Muscle of leg (tissue), 3 donors: ENCODE measurements at regions not wholly inside any gene's neighbourhood (a gene's known extent, or its start where the extent isn't known, plus 50 kb on each side); places are given as distances from the start of the nearest gene placed in this dataset.

Experiments used
- DNase-seq: peaks from one replicate; pipeline ENCODE4 v3.0.0; 2013
- H3K27ac ChIP-seq: one replicate; pipeline ENCODE4 v1.5.1; 2013; ENCODE audit warnings: mild to moderate bottlenecking, low read length, control low read depth
- H3K27me3 ChIP-seq: one replicate; pipeline ENCODE4 v1.6.1; 2013; ENCODE audit warnings: low read length; ENCODE audit not compliant: control insufficient read depth, insufficient read depth
- H3K36me3 ChIP-seq: one replicate; pipeline ENCODE4 v1.6.1; 2013; ENCODE audit warnings: low read length; ENCODE audit not compliant: control insufficient read depth, insufficient read depth
- H3K4me1 ChIP-seq: one replicate; pipeline ENCODE4 v1.6.1; 2013; ENCODE audit warnings: low read length; ENCODE audit not compliant: control insufficient read depth, insufficient read depth
- H3K4me3 ChIP-seq: one replicate; pipeline ENCODE4 v1.5.1; 2013; ENCODE audit warnings: low read length, control low read depth
- H3K9me3 ChIP-seq: replicated peaks from 2 replicates; pipeline ENCODE4 v1.6.1; 2013; ENCODE audit warnings: low read depth, low read length; ENCODE audit not compliant: control insufficient read depth
- WGBS: methylation state at CpG from one replicate; pipeline ENCODE4 v1.1.5; 2013; ENCODE audit warnings: missing lambda C conversion rate; ENCODE audit not compliant: insufficient coverage; 5-methylcytosine and 5-hydroxymethylcytosine counted together

DNA sequence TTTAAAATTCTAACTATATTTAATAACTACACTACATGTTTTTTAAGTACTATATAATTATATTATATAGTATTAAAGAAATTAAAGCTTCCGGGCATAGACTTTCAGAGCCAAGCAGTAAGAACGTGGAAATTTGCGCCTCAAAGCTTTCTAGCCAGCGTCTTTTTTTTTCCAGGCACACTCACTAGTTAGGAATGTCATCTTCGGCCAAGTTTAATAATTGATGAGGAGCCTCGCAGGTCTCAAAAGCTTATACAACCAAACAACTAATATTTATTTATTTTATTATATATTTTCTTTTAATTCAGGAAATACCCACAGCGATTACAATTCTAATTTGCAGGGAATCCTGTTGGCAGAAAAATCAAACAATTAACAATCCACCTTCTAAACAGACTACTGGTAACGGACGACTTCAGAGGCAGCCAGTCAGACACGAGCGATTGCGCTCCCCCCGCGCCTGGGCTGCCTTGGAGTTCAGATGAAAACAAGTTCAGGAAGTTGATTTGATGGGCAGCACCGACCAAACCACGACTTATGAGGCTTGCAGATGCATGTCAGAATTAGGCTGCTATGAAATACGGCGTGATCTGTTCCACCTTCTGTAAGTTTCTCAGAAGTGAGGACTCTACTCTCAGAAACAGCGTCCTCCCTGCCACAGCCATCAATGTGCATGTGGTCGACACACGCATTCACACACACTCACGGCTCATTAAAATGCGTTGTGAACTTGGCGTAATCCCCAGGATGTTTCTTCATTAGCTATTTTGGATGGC lies 431.8 kb upstream of the MGMT start:
- peaks cover 6% of the 10 kb centered on the region for H3K27me3 ChIP-seq
- DNase-seq, result peak; percentile 74

DNA sequence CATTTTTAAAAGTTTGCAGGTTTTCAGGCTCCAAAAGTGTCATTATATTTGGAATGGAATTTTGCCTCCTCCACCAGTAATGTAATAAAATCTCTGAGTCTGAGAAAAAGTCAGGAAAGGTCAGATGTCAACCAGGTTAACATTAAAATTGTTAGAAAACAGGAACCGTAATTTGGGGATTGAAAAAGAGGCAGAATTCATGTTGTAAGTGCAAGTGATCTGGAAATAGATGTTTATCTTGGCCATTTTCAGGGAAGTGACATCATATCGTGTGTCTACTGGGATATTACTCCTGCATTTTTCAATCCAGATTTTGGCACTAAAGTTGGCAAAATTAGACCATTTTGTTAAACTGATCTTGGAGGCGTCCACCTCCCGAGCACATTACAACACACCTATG lies 428.5 kb upstream of the MGMT start:
- Histone ChIP-seq H3K4me3 (no peak overlapping the region), H3K36me3 (no peaks in the 10 kb centered on the region), H3K9me3 (no peaks in the 10 kb centered on the region), H3K27ac (peak overlapping the region; percentile 52), H3K4me1 (peaks cover 40% of the 10 kb centered on the region), H3K27me3 (peaks cover 5% of the 10 kb centered on the region)
- 29% methylated on average over 1 of the region's 4 CpGs for WGBS
- DNase-seq, result peak; percentile 59

More for the DNA sequence above, 431.8 kb upstream of the MGMT start:
- H3K9me3 ChIP-seq, result no peaks in the 10 kb centered on the region
- H3K36me3 ChIP-seq, result no peaks in the 10 kb centered on the region
- 56% methylated on average over 12 of the region's 24 CpGs for WGBS
- peaks cover 48% of the 10 kb centered on the region for H3K4me1 ChIP-seq
- H3K4me3 ChIP-seq, result no peak overlapping the region
- peak overlapping the region; percentile 47 for H3K27ac ChIP-seq

DNA sequence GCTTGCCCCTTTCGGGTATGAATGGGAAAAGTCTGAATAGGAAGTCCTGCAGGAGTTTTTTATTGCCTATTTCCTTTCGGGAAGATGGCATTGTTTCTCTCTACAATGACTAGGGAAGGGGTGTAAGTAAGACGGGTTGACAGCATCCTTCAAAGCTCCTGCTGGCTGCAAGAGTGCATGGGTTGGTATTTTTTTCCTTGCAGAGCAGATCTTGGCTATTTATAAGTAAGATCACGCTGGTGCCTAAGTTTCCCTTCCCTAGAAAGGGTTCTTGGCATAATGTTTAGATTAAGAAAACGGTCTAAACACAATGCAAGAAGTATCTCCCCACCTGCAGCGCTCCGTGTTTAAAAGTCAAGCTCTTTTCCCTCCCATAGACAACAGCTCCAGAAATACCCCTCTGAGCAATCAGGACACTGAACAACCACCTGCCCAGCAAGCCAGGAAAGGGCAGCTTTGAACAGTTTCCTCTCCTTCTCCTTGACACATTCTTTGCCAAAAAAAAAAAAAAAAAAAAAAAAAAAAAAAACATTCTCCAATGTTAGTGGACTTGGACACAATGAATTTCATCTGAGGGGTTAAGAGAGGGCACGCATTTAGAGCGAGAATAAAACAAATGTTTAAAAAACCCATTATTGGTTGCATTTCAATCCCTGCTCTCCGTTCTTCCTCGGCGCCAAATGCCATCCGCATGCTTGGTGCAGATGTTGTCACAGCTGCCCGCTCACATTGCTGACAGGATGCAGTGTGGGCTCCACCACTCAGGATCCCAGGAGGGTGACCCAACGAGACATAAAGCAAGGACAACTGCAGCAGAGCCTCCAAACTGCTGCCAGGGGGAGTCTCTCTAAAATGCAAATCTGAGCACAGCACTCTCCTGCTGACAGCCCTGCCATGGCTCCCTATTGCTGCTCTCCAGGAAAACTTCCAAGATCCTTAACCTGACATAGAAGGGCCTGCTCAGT lies 427.4 kb upstream of the MGMT start:
- 73% methylated on average over 12 of the region's 15 CpGs for WGBS
- Histone ChIP-seq H3K4me3 (no peak overlapping the region), H3K36me3 (no peaks in the 10 kb centered on the region), H3K27ac (peak overlapping the region; percentile 56), H3K9me3 (no peaks in the 10 kb centered on the region), H3K27me3 (peaks cover 2% of the 10 kb centered on the region), H3K4me1 (peaks cover 39% of the 10 kb centered on the region)
- DNase-seq, result peak; percentile 57

DNA sequence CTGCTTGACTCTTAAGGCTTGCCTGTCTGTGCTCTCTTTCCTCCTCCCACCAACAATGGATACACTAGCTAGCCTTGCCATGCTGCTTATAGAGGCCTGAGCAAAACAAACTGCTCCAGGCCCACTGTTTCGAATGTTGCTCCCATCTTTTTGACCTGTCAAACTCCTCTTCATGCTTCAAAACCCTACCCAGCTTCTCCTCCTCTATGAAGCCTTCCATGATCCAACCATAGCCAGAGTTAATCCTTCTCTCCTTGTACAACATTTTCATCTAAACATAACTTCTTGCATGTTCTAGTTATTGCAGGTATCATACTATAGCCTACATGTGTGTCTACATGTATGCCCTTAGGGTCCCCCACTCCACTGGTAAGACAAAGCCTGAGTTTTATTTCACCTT lies 426.7 kb upstream of the MGMT start:
- 83% methylated on average over 1 of the region's 1 CpG for WGBS
- DNase-seq, result no peak
- Histone ChIP-seq H3K4me3 (no peak overlapping the region), H3K4me1 (peaks cover 42% of the 10 kb centered on the region), H3K27me3 (peaks cover 5% of the 10 kb centered on the region), H3K36me3 (no peaks in the 10 kb centered on the region), H3K27ac (peak overlapping the region; percentile 9), H3K9me3 (no peaks in the 10 kb centered on the region)

DNA sequence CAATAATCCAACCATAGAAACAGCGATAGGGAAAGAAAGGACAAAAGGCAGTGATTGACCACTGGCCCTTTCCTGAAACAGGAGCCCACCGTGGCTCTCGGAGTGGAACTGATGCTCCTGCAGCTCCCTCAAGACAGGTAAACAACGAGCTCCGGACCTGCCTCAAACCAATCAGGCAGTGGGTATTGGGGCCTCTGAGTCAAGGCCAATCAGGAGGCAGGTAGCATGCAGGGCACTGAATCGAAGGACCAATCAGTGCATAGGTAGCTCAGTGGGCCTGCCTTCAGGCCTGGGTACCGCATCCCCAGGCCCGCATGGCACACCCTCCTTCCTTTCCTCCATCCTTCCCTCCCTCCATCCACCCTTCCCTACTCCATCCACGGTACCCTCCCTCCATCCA lies 425.1 kb upstream of the MGMT start:
- 93% methylated on average over 8 of the region's 9 CpGs for WGBS

DNA sequence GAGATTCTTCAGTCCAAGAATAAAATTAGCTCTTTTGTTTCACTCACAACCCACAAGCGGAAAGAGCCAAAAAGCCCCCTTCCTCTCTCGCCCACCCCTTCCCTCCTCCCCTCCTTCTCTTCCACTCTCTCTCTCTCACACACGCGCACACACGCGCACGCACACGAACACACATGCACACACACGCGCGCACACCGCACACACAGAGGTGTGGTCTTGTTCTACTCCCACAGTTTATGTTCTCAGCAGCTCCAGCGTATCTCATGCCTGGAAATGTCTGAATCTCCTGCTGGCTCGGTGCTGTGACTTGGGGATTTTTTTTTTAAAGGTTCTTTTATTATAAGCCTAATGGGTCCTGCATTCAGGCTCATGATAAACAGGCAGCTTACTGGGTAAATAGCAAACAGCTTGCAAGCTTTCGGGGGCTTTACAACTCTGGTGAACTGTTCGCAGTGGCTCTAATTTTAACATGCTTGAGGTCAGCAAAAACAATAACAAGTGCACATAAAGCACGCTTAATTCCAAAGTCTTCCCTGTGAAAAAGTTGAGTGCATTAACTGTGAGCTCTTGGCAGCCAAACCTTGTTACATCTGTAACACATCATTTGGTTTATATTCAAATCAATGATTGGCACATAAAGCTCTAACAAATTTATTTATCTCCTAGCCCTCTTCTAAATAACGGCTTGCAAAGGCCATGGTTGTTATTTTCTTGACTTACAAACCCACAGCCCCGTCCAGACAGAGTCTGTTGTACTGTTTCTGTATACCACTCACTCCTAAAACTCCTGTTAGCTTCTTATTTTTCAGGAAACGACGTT lies 424.1 kb upstream of the MGMT start:
- H3K27ac ChIP-seq, result peak overlapping the region; percentile 87
- no peak overlapping the region for H3K4me3 ChIP-seq
- no peaks in the 10 kb centered on the region for H3K36me3 ChIP-seq
- no peaks in the 10 kb centered on the region for H3K9me3 ChIP-seq
- H3K27me3 ChIP-seq, result peaks cover 15% of the 10 kb centered on the region
- H3K4me1 ChIP-seq, result peaks cover 49% of the 10 kb centered on the region
- peak; percentile 82 for DNase-seq
- 19% methylated on average over 10 of the region's 21 CpGs for WGBS

More for the DNA sequence above, 425.1 kb upstream of the MGMT start:
- Histone ChIP-seq H3K9me3 (no peaks in the 10 kb centered on the region), H3K36me3 (no peaks in the 10 kb centered on the region), H3K27me3 (peaks cover 13% of the 10 kb centered on the region), H3K4me1 (peaks cover 48% of the 10 kb centered on the region), H3K27ac (peak overlapping the region; percentile 87), H3K4me3 (no peak overlapping the region)
- DNase-seq, result no peak

DNA sequence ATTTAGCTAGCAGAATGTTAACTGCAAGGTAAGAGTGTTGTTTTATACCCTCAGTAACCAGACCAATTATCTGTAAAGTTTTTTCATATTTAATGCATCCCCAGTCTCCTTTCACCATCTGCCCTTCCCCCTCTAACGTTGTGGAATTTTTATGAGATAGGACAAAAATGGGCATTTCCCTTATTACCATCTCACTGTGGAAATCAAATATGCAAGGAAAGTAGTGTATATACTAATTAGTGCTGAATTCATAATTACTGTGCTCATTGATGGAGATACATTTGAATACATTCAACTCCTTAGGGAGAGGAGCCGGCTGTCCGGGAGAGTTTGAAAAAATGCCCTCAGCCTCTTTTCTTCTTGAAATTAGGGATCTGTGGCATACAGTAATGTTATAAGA lies 423.4 kb upstream of the MGMT start:
- no peak for DNase-seq
- Histone ChIP-seq H3K27me3 (peaks cover 15% of the 10 kb centered on the region), H3K27ac (no peak overlapping the region), H3K4me1 (peaks cover 48% of the 10 kb centered on the region), H3K36me3 (no peaks in the 10 kb centered on the region), H3K4me3 (no peak overlapping the region), H3K9me3 (no peaks in the 10 kb centered on the region)
- no CpG with 5 or more reads among the region's 3 CpGs for WGBS

DNA sequence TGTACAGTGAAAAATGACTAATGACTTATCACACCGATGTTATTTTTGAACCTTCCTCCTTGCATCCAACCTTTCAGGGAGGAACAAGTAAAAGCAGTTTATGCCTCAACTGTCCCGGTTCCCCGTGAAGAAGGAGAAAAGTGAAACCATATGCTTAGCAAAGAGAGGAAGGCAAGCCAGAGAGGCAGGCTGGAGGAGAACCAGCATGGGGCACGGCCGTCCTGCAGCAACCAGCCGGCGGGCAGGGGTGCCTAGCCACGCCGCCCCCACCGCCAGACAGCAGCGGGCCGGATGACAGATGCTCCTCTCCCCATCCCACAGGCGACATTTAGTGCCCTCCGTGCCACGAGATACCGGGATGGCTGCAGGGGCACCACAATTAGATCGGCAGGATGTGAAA lies 421.4 kb upstream of the MGMT start:
- H3K36me3 ChIP-seq, result no peaks in the 10 kb centered on the region

DNA sequence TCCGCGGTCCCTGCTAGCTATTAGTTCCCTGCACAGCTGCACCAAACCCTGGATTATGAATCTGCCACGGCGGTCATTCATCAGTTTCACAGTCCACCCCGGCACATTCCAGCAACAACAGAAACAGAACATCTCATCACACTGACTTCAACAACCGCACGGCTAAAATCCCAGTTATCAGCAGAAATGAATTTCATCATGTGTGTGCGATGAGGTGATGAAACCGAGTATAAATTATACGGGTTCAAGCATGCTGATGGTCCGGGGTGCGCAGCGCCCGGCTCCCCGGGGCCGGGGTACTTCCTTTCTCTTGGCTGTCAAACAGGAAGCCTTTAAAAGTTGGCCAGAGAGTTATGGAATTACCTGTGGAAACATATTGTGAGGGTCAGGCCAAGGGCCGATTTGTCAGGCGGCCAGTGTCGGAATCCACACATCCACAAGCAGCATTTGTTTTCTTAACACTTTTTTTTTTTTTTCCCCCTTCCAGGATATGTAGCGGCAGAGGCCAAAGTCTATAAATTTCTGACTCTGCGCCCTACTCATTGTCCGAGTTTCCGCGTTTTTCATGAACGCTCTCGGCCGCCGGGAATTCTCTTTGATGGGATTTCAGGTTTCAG lies 420.9 kb upstream of the MGMT start:
- Histone ChIP-seq H3K4me3 (peak overlapping the region; percentile 29), H3K27ac (peak overlapping the region; percentile 88), H3K9me3 (no peaks in the 10 kb centered on the region), H3K4me1 (peaks cover 42% of the 10 kb centered on the region), H3K27me3 (peaks cover 17% of the 10 kb centered on the region), H3K36me3 (no peaks in the 10 kb centered on the region)
- 14% methylated on average over 16 of the region's 28 CpGs for WGBS
- DNase-seq, result peak; percentile 95

More for the DNA sequence above, 421.4 kb upstream of the MGMT start:
- Histone ChIP-seq H3K27me3 (peaks cover 15% of the 10 kb centered on the region), H3K27ac (peak overlapping the region; percentile 88), H3K4me1 (peaks cover 42% of the 10 kb centered on the region), H3K4me3 (peak overlapping the region; percentile 29), H3K9me3 (no peaks in the 10 kb centered on the region)
- WGBS, result 24% methylated on average over 12 of the region's 17 CpGs
- peak; percentile 60 for DNase-seq
